A673 (cell line): ENCODE measurements at regions not wholly inside any gene's neighbourhood (a gene's known extent, or its start where the extent isn't known, plus 50 kb on each side); places are given as distances from the start of the nearest gene placed in this dataset.

Experiments used
- EZH2 ChIP-seq: fragments of 200-600 bp; sonication (generic); IDR thresholded peaks from 2 replicates; pipeline ENCODE4 v1.6.1; 2017; ENCODE audit warnings: borderline replicate concordance, low read depth, mild to moderate bottlenecking, mixed read lengths, antibody characterized with exemption, low read length; ENCODE audit not compliant: poor library complexity, severe bottlenecking
- TF ChIP-seq, protein P1 (sequence below): fragments of 300-800, 200-600 bp; sonication (generic); conservative IDR thresholded peaks from 2 replicates; pipeline ENCODE4 v1.5.1; 2017; ENCODE audit warnings: low read depth, mild to moderate bottlenecking, antibody characterized with exemption, low read length, moderate library complexity, mixed read lengths

DNA sequence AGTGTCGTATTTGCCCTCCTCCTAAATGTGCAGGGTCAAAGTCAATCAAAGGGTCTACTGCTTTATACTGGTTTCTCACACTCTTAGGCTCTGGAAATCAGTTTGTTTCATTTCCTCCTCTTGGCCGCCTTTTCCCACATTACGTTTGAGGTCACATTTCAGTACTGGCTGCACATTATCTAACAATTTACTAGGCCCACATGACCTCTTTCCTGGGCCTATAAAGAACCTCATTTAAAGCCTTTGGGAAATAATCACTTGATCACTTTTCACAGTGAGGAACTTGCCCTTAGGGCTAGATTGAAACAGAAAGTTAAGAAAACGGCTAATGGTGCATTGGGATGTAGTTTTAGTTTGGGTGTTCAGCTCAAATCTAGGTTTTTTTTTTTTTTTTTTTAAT, 497.5 kb downstream of the RERGL start:
- TF ChIP-seq EZH2: no peak
- TF ChIP-seq, protein P1, sequence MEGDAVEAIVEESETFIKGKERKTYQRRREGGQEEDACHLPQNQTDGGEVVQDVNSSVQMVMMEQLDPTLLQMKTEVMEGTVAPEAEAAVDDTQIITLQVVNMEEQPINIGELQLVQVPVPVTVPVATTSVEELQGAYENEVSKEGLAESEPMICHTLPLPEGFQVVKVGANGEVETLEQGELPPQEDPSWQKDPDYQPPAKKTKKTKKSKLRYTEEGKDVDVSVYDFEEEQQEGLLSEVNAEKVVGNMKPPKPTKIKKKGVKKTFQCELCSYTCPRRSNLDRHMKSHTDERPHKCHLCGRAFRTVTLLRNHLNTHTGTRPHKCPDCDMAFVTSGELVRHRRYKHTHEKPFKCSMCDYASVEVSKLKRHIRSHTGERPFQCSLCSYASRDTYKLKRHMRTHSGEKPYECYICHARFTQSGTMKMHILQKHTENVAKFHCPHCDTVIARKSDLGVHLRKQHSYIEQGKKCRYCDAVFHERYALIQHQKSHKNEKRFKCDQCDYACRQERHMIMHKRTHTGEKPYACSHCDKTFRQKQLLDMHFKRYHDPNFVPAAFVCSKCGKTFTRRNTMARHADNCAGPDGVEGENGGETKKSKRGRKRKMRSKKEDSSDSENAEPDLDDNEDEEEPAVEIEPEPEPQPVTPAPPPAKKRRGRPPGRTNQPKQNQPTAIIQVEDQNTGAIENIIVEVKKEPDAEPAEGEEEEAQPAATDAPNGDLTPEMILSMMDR: no peak
